ENCODE measurements at regions not wholly inside any gene's neighbourhood (a gene's known extent, or its start where the extent isn't known, plus 50 kb on each side); places are given as distances from the start of the nearest gene placed in this dataset.

DNA sequence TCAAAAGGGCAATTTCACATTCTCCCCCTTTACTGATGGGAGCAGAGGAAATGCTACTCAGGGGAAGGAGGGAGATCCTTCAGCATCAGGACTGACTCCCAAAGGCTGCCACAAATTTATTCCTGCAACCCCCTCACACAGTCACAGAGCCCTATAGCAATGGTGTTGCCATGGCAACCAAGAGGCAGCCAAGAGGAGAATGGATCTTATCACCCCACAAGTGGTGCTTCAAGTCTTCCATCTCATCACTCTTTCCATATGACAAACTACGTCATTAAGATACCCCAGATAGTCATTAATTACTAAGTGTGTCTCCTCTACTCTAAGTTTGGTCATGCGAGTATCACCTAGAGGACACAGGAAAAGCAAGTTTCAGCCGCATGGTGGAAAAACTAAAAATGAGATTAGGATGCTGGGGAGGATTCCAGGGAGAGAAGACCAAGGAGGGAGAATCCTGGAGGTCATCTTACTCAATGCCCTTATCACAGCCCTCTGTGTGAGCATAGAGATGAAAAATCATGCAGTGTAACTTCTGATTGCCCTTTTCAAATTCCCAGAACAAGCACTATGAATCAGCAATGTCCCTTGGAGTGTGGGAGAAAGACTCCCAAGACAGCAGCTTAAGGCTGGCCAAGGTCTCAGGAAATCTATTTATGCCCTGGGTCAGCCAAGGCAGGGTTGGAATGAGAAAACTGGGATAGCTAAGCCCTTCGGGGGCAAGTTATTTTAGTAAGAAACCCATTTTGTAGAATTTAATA lies 885.7 kb upstream of the KLHL29 start:
- Histone ChIP-seq H3K27me3 (ENCODE audit: insufficient read depth, low read length) (no peaks in the 10 kb centered on the region), H4K20me1 (ENCODE audit: insufficient read depth) (no peaks in the 10 kb centered on the region), H3K27ac (ENCODE audit: low read depth, low read length) (no peak overlapping the region), H3K9ac (ENCODE audit: low read length) (no peak overlapping the region), H3K79me2 (ENCODE audit: insufficient read depth, low read length) (no peaks in the 10 kb centered on the region), H3K36me3 (ENCODE audit: control insufficient read depth in 1 of 2, insufficient read depth in 2 of 2, low read length in 2 of 2) (no peaks in the 10 kb centered on the region), H3K4me1 (ENCODE audit: control insufficient read depth in 1 of 2, insufficient read depth in 2 of 2, low read length in 2 of 2) (no peaks in the 10 kb centered on the region), H2AFZ (ENCODE audit: low read depth, low read length, poor library complexity, severe bottlenecking) (no peak overlapping the region), H3K4me2 (ENCODE audit: low read length) (no peak overlapping the region), H3K9me3 (ENCODE audit: control insufficient read depth in 1 of 2, insufficient read depth in 1 of 2, low read depth in 1 of 2, low read length in 2 of 2) (peaks cover 4 to 10% of the 10 kb centered on the region in 2 experiments; a peak in 2 of 4 replicates), H3K9me2 (ENCODE audit: insufficient read depth) (no peaks in the 10 kb centered on the region), H3K4me3 (replicated peaks in 1 of 2; ENCODE audit: low read depth in 1 of 2, low read length in 2 of 2) (no peak overlapping the region)
- ChIA-PET CTCF (no interaction called here), RAD21 (ENCODE audit: low non-redundant PET in 1 of 2, low total read pairs in 2 of 2, uncharacterized antibody in 2 of 2, unreplicated experiment in 2 of 2) (no interaction called here), POLR2A (no interaction called here)
- no TSS peak for BruUV-seq (replicated peaks)
- intact Hi-C loops (cut with micrococcal nuclease), result no loop called here
- DNase-seq (ENCODE audit: low read depth, low spot score) (no peak), ATAC-seq (no peak)
- TF ChIP-seq ZFX (IDR thresholded peaks at IDR 0.05) (no peak), YY1 (IDR thresholded peaks at IDR 0.05; ENCODE audit: extremely low read depth, insufficient replicate concordance, low read depth, low read length) (no peak), TCF7L2 (IDR thresholded peaks at IDR 0.05; ENCODE audit: borderline replicate concordance, extremely low read depth, insufficient read depth, insufficient read length) (no peak), EZH2 (IDR thresholded peaks at IDR 0.05) (no peak), JUND (IDR thresholded peaks at IDR 0.05) (no peak), POLR2A (IDR thresholded peaks at IDR 0.05; ENCODE audit: borderline replicate concordance, extremely low read depth, insufficient read depth, insufficient read length) (no peak), POLR2AphosphoS5 (IDR thresholded peaks at IDR 0.05; ENCODE audit: low read depth, low read length) (no peak), FOSL1 (IDR thresholded peaks at IDR 0.05; ENCODE audit: low read depth) (no peak), CEBPB (IDR thresholded peaks at IDR 0.05; ENCODE audit: low read depth) (no peak), SRF (IDR thresholded peaks at IDR 0.05; ENCODE audit: low read depth) (no peak), ELF1 (IDR thresholded peaks at IDR 0.05; ENCODE audit: borderline replicate concordance, low read depth) (no peak), EZH2phosphoT487 (IDR thresholded peaks at IDR 0.05; ENCODE audit: borderline replicate concordance) (no peak), SP1 (IDR thresholded peaks at IDR 0.05; ENCODE audit: low read depth) (no peak)
- TF ChIP-seq, protein P1, sequence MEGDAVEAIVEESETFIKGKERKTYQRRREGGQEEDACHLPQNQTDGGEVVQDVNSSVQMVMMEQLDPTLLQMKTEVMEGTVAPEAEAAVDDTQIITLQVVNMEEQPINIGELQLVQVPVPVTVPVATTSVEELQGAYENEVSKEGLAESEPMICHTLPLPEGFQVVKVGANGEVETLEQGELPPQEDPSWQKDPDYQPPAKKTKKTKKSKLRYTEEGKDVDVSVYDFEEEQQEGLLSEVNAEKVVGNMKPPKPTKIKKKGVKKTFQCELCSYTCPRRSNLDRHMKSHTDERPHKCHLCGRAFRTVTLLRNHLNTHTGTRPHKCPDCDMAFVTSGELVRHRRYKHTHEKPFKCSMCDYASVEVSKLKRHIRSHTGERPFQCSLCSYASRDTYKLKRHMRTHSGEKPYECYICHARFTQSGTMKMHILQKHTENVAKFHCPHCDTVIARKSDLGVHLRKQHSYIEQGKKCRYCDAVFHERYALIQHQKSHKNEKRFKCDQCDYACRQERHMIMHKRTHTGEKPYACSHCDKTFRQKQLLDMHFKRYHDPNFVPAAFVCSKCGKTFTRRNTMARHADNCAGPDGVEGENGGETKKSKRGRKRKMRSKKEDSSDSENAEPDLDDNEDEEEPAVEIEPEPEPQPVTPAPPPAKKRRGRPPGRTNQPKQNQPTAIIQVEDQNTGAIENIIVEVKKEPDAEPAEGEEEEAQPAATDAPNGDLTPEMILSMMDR (IDR thresholded peaks at IDR 0.05 in 2 of 3, conservative IDR thresholded peaks at IDR 0.05 in 1 of 3; ENCODE audit: borderline replicate concordance in 1 of 3, insufficient read depth in 1 of 3, low read depth in 2 of 3, low read length in 2 of 3), result no peak
- TF ChIP-seq, protein P2, sequence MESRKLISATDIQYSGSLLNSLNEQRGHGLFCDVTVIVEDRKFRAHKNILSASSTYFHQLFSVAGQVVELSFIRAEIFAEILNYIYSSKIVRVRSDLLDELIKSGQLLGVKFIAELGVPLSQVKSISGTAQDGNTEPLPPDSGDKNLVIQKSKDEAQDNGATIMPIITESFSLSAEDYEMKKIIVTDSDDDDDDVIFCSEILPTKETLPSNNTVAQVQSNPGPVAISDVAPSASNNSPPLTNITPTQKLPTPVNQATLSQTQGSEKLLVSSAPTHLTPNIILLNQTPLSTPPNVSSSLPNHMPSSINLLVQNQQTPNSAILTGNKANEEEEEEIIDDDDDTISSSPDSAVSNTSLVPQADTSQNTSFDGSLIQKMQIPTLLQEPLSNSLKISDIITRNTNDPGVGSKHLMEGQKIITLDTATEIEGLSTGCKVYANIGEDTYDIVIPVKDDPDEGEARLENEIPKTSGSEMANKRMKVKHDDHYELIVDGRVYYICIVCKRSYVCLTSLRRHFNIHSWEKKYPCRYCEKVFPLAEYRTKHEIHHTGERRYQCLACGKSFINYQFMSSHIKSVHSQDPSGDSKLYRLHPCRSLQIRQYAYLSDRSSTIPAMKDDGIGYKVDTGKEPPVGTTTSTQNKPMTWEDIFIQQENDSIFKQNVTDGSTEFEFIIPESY (IDR thresholded peaks at IDR 0.05; ENCODE audit: extremely low read depth, insufficient replicate concordance, low read length), result no peak
- TF ChIP-seq, protein P3, sequence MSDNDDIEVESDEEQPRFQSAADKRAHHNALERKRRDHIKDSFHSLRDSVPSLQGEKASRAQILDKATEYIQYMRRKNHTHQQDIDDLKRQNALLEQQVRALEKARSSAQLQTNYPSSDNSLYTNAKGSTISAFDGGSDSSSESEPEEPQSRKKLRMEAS (IDR thresholded peaks at IDR 0.05), result no peak
